ENCODE measurements at regions not wholly inside any gene's neighbourhood (a gene's known extent, or its start where the extent isn't known, plus 50 kb on each side); places are given as distances from the start of the nearest gene placed in this dataset.

DNA sequence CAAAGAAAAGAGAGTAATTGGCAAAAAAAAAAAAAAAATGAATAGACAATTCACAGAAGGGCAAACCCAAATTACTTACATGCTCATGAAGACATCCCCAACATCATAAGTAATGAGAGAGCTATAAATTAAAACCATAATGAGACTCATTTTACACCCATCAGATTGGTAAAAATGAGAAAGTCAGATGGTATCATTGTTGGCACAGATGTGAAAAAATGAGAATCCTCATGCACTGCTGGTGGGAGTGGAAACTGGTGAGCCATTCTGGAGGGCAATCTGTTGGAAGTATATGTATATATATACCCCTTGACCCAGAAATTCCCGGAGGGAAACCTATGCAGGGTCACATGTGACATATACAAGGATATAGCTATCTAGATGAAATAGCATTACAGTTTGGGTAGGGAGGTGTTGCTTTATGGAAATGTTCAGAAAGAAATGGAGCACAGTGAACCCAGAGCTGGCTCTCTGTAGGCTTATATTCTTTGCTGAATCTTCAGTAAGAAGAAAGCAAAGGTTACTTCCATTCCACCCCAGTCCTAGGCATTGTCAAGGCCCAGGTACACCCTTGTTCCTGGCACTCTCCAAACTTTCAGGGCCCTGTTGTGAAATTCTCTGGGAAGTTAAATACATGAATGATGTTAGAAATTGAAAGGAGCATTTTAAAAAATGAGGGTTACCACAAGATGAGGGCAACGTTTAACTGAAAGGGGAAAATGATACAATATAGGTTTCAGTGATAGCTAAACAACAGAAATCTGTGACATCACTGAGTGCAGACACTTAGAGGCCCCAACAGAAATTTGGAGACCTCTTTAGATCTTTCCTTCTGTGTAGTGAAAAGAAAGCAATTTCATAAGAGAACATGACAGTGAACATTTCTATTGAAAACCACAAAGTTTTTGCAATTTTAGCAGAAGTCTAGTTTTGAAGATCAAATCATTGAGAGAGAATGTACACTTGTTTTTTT lies 132.7 kb upstream of the TPRG1 start:
- TF ChIP-seq KLF6 (CRISPR knock-in tag; IDR thresholded peaks at IDR 0.05) (no peak), ZNF747 (CRISPR knock-in tag; IDR thresholded peaks at IDR 0.05; ENCODE audit: borderline replicate concordance) (no peak), ZNF547 (CRISPR knock-in tag; IDR thresholded peaks at IDR 0.05) (no peak), ZNF20 (CRISPR knock-in tag; IDR thresholded peaks at IDR 0.05) (no peak), NFRKB (IDR thresholded peaks at IDR 0.05) (no peak), SMARCC2 (IDR thresholded peaks at IDR 0.05) (no peak), NFKB2 (CRISPR knock-in tag; IDR thresholded peaks at IDR 0.05; ENCODE audit: borderline replicate concordance) (no peak), NONO (IDR thresholded peaks at IDR 0.05) (no peak), NONO (CRISPR knock-in tag; conservative IDR thresholded peaks at IDR 0.05) (no peak), ZNF781 (CRISPR knock-in tag; IDR thresholded peaks at IDR 0.05; ENCODE audit: borderline replicate concordance, not compliant biosample characterization) (no peak), SNAI1 (CRISPR knock-in tag; IDR thresholded peaks at IDR 0.05; ENCODE audit: borderline replicate concordance) (no peak), ZKSCAN8 (CRISPR knock-in tag; IDR thresholded peaks at IDR 0.05; ENCODE audit: borderline replicate concordance) (no peak), SAP130 (CRISPR knock-in tag; IDR thresholded peaks at IDR 0.05; ENCODE audit: low read depth) (no peak), ZNF251 (CRISPR knock-in tag; IDR thresholded peaks at IDR 0.05) (no peak), ELF4 (CRISPR knock-in tag; IDR thresholded peaks at IDR 0.05; ENCODE audit: borderline replicate concordance) (no peak), KMT2B (CRISPR knock-in tag; IDR thresholded peaks at IDR 0.05) (no peak)
- TF ChIP-seq, protein P1, sequence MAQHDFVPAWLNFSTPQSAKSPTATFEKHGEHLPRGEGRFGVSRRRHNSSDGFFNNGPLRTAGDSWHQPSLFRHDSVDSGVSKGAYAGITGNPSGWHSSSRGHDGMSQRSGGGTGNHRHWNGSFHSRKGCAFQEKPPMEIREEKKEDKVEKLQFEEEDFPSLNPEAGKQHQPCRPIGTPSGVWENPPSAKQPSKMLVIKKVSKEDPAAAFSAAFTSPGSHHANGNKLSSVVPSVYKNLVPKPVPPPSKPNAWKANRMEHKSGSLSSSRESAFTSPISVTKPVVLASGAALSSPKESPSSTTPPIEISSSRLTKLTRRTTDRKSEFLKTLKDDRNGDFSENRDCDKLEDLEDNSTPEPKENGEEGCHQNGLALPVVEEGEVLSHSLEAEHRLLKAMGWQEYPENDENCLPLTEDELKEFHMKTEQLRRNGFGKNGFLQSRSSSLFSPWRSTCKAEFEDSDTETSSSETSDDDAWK (CRISPR knock-in tag; IDR thresholded peaks at IDR 0.05) = no peak
- TF ChIP-seq, protein P2, sequence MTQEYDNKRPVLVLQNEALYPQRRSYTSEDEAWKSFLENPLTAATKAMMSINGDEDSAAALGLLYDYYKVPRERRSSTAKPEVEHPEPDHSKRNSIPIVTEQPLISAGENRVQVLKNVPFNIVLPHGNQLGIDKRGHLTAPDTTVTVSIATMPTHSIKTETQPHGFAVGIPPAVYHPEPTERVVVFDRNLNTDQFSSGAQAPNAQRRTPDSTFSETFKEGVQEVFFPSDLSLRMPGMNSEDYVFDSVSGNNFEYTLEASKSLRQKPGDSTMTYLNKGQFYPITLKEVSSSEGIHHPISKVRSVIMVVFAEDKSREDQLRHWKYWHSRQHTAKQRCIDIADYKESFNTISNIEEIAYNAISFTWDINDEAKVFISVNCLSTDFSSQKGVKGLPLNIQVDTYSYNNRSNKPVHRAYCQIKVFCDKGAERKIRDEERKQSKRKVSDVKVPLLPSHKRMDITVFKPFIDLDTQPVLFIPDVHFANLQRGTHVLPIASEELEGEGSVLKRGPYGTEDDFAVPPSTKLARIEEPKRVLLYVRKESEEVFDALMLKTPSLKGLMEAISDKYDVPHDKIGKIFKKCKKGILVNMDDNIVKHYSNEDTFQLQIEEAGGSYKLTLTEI (CRISPR knock-in tag; conservative IDR thresholded peaks at IDR 0.05) = no peak
- TF ChIP-seq, protein P3, sequence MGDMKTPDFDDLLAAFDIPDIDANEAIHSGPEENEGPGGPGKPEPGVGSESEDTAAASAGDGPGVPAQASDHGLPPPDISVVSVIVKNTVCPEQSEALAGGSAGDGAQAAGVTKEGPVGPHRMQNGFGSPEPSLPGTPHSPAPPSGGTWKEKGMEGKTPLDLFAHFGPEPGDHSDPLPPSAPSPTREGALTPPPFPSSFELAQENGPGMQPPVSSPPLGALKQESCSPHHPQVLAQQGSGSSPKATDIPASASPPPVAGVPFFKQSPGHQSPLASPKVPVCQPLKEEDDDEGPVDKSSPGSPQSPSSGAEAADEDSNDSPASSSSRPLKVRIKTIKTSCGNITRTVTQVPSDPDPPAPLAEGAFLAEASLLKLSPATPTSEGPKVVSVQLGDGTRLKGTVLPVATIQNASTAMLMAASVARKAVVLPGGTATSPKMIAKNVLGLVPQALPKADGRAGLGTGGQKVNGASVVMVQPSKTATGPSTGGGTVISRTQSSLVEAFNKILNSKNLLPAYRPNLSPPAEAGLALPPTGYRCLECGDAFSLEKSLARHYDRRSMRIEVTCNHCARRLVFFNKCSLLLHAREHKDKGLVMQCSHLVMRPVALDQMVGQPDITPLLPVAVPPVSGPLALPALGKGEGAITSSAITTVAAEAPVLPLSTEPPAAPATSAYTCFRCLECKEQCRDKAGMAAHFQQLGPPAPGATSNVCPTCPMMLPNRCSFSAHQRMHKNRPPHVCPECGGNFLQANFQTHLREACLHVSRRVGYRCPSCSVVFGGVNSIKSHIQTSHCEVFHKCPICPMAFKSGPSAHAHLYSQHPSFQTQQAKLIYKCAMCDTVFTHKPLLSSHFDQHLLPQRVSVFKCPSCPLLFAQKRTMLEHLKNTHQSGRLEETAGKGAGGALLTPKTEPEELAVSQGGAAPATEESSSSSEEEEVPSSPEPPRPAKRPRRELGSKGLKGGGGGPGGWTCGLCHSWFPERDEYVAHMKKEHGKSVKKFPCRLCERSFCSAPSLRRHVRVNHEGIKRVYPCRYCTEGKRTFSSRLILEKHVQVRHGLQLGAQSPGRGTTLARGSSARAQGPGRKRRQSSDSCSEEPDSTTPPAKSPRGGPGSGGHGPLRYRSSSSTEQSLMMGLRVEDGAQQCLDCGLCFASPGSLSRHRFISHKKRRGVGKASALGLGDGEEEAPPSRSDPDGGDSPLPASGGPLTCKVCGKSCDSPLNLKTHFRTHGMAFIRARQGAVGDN (CRISPR knock-in tag; IDR thresholded peaks at IDR 0.05) = no peak
- 1% methylated on average over 2 of the region's 2 CpGs for WGBS (ENCODE audit: low lambda C conversion rate)
- Histone ChIP-seq H3K4me2 (ENCODE audit: low read depth, low read length) (no peak overlapping the region), H4K20me1 (ENCODE audit: insufficient read depth, low read length) (no peaks in the 10 kb centered on the region), H3K79me2 (ENCODE audit: insufficient read depth, low read length) (no peaks in the 10 kb centered on the region), H3K27ac (ENCODE audit: extremely low read length, insufficient read depth, low read length) (no peak overlapping the region), H3K36me3 (replicated peaks in 1 of 2; ENCODE audit: control insufficient read depth in 1 of 2, insufficient read depth in 2 of 2, low read length in 2 of 2) (no peaks in the 10 kb centered on the region), H3K9me3 (ENCODE audit: low read length) (no peaks in the 10 kb centered on the region), H3K9ac (ENCODE audit: insufficient read depth, low read depth, low read length) (no peak overlapping the region), H3K4me1 (ENCODE audit: insufficient read depth, low read length) (peaks cover 15% of the 10 kb centered on the region), H3K27me3 (ENCODE audit: control insufficient read depth in 1 of 2, insufficient read depth in 2 of 2, low read length in 2 of 2) (no peaks in the 10 kb centered on the region), H3K4me3 (replicated peaks in 1 of 3; ENCODE audit: insufficient read depth in 1 of 3, low read depth in 2 of 3, low read length in 3 of 3) (no peak overlapping the region), H2AFZ (ENCODE audit: low read length) (no peak overlapping the region)
- BruUV-seq (replicated peaks) = no TSS peak
- FAIRE-seq (no peak), DNase-seq (ENCODE audit: low spot score) (no peak), ATAC-seq (no peak)
- in situ Hi-C loops (cut with HindIII; ENCODE audit: extremely low pct_ligation_motif_present, low pct_unique_long_range_greater_than_20kb) (no loop called here), intact Hi-C loops (cut with micrococcal nuclease; ENCODE audit: unreplicated experiment) (no loop called here)
- POLR2A ChIA-PET = no interaction called here
- CTCF ChIA-PET (ENCODE audit: low intra/inter-chr PET ratio, low total read pairs) = no interaction called here
